ENCODE measurements at regions not wholly inside any gene's neighbourhood (a gene's known extent, or its start where the extent isn't known, plus 50 kb on each side); places are given as distances from the start of the nearest gene placed in this dataset.
A peak's percentile ranks its signal among the peaks of the same experiment; 100 is the strongest.

DNA sequence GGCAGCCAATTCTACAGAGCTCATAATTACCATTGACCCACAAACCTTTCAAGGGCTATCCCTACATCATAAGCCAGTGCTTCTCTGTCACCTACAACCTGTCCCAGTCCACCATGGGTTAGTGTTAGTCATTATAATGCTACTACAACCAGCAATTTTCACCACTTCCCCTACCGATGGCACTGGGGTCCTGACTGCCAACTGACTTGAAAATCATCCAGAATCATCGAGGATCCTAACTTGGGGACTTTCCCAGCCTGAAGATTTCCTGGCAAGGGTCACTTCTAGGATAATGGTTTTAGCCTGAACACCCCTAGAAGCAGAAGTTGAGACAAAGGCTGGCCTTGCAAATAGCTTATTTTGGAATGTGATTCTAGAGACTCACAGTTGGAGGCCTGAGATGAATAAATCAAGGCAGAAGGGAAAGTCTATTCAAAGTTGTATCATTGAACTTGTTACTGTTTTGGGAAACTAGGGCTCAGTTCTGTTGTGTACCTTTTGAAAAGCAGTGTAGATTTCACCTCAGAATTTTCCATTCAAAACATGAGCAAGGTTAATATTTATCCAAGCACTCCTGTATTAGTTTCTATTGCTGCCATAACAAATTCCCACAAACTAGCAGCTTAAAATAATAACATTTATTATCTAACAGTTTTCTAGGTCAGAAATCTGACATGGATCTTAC lies 633.0 kb downstream of the LRRC70 start (continued):
- TF ChIP-seq, protein P1, sequence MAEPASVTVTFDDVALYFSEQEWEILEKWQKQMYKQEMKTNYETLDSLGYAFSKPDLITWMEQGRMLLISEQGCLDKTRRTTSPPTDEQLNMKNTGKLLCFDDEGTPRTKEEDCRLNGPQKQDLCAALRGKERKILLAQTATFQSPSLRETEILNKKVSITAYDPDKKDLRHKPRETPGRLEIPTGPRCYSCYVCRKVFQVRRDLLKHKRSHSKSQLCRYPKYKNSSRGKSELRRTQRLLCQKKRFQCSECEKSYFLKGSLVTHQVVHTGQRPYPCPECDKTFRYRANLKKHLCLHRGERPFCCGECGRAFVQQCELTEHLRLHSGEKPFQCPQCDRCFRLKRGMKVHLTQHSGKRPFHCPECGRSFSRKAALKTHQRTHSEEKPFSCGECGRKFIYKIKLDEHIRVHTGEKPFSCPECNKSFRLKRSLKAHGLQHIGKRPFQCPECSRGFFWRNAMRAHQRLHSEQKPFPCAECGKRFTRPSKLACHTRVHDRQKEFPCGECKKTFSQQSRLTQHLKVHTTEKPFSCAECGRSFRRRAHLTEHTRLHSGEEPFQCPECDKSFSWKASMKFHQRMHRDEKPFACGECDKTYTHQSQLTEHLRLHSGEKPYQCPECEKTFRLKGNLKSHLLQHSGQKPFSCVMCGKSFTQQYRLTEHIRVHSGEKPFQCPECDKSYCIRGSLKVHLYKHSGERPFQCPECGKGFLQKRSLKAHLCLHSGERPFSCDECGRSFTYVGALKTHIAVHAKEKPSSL (CRISPR knock-in tag; conservative IDR thresholded peaks at IDR 0.05): no peak
- TF ChIP-seq OVOL2 (CRISPR knock-in tag; IDR thresholded peaks at IDR 0.05; ENCODE audit: borderline replicate concordance) (no peak), SP1 (CRISPR knock-in tag; conservative IDR thresholded peaks at IDR 0.05) (no peak), PRRX2 (CRISPR knock-in tag; IDR thresholded peaks at IDR 0.05) (no peak), ZNF138 (CRISPR knock-in tag; conservative IDR thresholded peaks at IDR 0.05) (no peak), MYBL2 (CRISPR knock-in tag; IDR thresholded peaks at IDR 0.05) (no peak), RELA (CRISPR knock-in tag; IDR thresholded peaks at IDR 0.05; ENCODE audit: borderline replicate concordance) (no peak), JUN (CRISPR knock-in tag; IDR thresholded peaks at IDR 0.05) (no peak)
- TF ChIP-seq, protein P2, sequence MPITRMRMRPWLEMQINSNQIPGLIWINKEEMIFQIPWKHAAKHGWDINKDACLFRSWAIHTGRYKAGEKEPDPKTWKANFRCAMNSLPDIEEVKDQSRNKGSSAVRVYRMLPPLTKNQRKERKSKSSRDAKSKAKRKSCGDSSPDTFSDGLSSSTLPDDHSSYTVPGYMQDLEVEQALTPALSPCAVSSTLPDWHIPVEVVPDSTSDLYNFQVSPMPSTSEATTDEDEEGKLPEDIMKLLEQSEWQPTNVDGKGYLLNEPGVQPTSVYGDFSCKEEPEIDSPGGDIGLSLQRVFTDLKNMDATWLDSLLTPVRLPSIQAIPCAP (CRISPR knock-in tag; IDR thresholded peaks at IDR 0.05): no peak
- TF ChIP-seq, protein P3, sequence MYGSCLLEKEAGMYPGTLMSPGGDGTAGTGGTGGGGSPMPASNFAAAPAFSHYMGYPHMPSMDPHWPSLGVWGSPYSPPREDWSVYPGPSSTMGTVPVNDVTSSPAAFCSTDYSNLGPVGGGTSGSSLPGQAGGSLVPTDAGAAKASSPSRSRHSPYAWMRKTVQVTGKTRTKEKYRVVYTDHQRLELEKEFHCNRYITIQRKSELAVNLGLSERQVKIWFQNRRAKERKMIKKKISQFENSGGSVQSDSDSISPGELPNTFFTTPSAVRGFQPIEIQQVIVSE (CRISPR knock-in tag; IDR thresholded peaks at IDR 0.05; ENCODE audit: borderline replicate concordance): no peak
- TF ChIP-seq, protein P4, sequence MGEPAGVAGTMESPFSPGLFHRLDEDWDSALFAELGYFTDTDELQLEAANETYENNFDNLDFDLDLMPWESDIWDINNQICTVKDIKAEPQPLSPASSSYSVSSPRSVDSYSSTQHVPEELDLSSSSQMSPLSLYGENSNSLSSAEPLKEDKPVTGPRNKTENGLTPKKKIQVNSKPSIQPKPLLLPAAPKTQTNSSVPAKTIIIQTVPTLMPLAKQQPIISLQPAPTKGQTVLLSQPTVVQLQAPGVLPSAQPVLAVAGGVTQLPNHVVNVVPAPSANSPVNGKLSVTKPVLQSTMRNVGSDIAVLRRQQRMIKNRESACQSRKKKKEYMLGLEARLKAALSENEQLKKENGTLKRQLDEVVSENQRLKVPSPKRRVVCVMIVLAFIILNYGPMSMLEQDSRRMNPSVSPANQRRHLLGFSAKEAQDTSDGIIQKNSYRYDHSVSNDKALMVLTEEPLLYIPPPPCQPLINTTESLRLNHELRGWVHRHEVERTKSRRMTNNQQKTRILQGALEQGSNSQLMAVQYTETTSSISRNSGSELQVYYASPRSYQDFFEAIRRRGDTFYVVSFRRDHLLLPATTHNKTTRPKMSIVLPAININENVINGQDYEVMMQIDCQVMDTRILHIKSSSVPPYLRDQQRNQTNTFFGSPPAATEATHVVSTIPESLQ (CRISPR knock-in tag; IDR thresholded peaks at IDR 0.05): no peak
- TF ChIP-seq, protein P5, sequence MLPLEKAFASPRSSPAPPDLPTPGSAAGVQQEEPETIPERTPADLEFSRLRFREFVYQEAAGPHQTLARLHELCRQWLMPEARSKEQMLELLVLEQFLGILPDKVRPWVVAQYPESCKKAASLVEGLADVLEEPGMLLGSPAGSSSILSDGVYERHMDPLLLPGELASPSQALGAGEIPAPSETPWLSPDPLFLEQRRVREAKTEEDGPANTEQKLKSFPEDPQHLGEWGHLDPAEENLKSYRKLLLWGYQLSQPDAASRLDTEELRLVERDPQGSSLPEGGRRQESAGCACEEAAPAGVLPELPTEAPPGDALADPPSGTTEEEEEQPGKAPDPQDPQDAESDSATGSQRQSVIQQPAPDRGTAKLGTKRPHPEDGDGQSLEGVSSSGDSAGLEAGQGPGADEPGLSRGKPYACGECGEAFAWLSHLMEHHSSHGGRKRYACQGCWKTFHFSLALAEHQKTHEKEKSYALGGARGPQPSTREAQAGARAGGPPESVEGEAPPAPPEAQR (CRISPR knock-in tag; IDR thresholded peaks at IDR 0.05): no peak
- TF ChIP-seq, protein P6, sequence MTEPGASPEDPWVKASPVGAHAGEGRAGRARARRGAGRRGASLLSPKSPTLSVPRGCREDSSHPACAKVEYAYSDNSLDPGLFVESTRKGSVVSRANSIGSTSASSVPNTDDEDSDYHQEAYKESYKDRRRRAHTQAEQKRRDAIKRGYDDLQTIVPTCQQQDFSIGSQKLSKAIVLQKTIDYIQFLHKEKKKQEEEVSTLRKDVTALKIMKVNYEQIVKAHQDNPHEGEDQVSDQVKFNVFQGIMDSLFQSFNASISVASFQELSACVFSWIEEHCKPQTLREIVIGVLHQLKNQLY (CRISPR knock-in tag; IDR thresholded peaks at IDR 0.05): no peak

DNA sequence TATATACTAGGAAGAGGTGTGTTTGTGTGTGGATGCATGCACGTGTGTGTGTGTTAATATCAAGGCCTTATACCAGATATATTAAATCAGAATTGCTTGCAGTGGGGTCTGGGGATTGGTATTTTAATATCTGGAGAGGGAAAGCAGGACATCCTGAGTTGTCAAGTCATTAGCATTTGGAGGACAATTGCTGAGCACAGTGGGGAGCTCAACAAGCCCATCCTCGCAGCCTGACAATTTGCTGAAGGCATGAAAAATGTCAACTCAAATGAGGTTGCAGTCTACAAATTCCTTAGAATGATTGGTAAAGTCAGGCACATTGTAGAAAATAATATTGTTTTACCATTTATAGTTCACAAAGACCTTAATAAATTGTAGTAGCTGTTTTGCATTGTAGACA lies 627.4 kb downstream of the LRRC70 start:
- DNase-seq (ENCODE audit: low spot score) (no peak), ATAC-seq (peak; percentile 48)
- ChIA-PET POLR2A (no interaction called here), CTCF (interaction anchor here (1.2 kb wide), 1 partner anchor 425 kb away, joined by 3 read pairs; no protein-coding TSS in a partner anchor)
- H3K4me1 Mint-ChIP-seq: peaks cover 32% of the 10 kb centered on the region
- H3K27ac Mint-ChIP-seq: no peak overlapping the region
- no peak overlapping the region for H3K4me3 Mint-ChIP-seq
- no peaks in the 10 kb centered on the region for H3K27me3 Mint-ChIP-seq (ENCODE audit: low read depth)
- H3K36me3 Mint-ChIP-seq: peaks cover 7% of the 10 kb centered on the region; the same call in 1 of the 2 replicates
- peaks cover 19% of the 10 kb centered on the region for H3K9me3 Mint-ChIP-seq
- TF ChIP-seq, protein P7, sequence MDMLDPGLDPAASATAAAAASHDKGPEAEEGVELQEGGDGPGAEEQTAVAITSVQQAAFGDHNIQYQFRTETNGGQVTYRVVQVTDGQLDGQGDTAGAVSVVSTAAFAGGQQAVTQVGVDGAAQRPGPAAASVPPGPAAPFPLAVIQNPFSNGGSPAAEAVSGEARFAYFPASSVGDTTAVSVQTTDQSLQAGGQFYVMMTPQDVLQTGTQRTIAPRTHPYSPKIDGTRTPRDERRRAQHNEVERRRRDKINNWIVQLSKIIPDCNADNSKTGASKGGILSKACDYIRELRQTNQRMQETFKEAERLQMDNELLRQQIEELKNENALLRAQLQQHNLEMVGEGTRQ (CRISPR knock-in tag; IDR thresholded peaks at IDR 0.05): no peak
- TF ChIP-seq, protein P5 (CRISPR knock-in tag; IDR thresholded peaks at IDR 0.05): no peak
- TF ChIP-seq NFE2L1 (CRISPR knock-in tag; IDR thresholded peaks at IDR 0.05) (no peak), TEAD4 (CRISPR knock-in tag; IDR thresholded peaks at IDR 0.05) (no peak), FOXK1 (CRISPR knock-in tag; IDR thresholded peaks at IDR 0.05) (no peak), TCF7 (CRISPR knock-in tag; IDR thresholded peaks at IDR 0.05; ENCODE audit: low read depth) (no peak), ZNF416 (CRISPR knock-in tag; IDR thresholded peaks at IDR 0.05) (no peak), OVOL2 (CRISPR knock-in tag; IDR thresholded peaks at IDR 0.05; ENCODE audit: borderline replicate concordance) (no peak), FOXP1 (CRISPR knock-in tag; IDR thresholded peaks at IDR 0.05; ENCODE audit: borderline replicate concordance) (no peak), GTF2I (CRISPR knock-in tag; conservative IDR thresholded peaks at IDR 0.05) (no peak), ZNF263 (CRISPR knock-in tag; IDR thresholded peaks at IDR 0.05; ENCODE audit: low read depth) (no peak)
- TF ChIP-seq, protein P8, sequence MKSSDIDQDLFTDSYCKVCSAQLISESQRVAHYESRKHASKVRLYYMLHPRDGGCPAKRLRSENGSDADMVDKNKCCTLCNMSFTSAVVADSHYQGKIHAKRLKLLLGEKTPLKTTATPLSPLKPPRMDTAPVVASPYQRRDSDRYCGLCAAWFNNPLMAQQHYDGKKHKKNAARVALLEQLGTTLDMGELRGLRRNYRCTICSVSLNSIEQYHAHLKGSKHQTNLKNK (CRISPR knock-in tag; IDR thresholded peaks at IDR 0.05): no peak
- TF ChIP-seq, protein P9, sequence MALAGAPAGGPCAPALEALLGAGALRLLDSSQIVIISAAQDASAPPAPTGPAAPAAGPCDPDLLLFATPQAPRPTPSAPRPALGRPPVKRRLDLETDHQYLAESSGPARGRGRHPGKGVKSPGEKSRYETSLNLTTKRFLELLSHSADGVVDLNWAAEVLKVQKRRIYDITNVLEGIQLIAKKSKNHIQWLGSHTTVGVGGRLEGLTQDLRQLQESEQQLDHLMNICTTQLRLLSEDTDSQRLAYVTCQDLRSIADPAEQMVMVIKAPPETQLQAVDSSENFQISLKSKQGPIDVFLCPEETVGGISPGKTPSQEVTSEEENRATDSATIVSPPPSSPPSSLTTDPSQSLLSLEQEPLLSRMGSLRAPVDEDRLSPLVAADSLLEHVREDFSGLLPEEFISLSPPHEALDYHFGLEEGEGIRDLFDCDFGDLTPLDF (CRISPR knock-in tag; IDR thresholded peaks at IDR 0.05): no peak
